ENCODE measurements at regions not wholly inside any gene's neighbourhood (a gene's known extent, or its start where the extent isn't known, plus 50 kb on each side); places are given as distances from the start of the nearest gene placed in this dataset.

DNA sequence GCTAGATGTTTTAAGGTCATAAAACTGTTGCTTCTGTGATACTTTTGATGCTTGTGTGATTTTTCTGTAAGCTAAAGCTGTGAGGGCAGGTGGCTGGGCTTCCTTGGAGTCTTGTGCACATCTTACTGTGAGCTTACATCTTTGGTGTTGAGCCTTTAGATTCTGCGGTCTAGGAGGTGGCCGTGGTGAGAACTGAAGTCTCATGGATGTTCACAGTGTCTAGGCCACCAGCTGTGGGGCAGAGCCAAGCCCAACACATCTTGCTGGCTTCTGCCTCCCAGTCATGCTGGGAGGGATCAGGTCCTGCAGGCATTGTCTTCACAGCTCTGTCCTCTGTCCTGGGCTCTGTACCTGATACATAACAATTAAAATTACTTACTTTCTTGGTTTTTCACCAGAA, 219.7 kb upstream of the HS6ST1 start:
- Mint-ChIP-seq H3K27me3 (peaks cover 2% of the 10 kb centered on the region), H3K4me1 (ENCODE audit: low read depth) (peaks cover 6% of the 10 kb centered on the region), H3K36me3 (ENCODE audit: low read depth) (no peaks in the 10 kb centered on the region), H3K27ac (no peak overlapping the region), H3K4me3 (no peak overlapping the region), H3K9me3 (no peaks in the 10 kb centered on the region)
- DNase-seq = no peak

DNA sequence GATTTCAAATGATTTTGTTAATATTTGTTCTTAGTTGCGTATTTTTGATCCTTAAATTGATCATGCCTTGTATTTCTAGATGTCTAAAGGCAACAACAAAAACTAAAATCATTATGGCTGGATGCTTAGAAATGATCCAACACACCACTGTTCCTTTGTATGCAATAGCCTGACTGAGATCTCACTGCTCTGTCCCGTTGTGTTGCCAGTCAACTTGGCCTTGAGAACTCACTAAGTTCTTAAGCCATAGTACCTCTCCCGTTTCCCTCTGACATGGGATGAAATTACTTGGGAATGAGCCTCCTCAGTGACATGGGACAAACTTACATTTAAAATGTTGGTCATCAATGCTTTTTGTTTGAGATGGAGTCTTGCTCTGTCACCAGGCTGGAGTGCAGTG, 222.0 kb upstream of the HS6ST1 start:
- no peaks in the 10 kb centered on the region for H3K27me3 Mint-ChIP-seq
- no peaks in the 10 kb centered on the region for H3K9me3 Mint-ChIP-seq
- no peak for DNase-seq
- no peak overlapping the region for H3K27ac Mint-ChIP-seq
- H3K4me3 Mint-ChIP-seq = no peak overlapping the region
- H3K36me3 Mint-ChIP-seq (ENCODE audit: low read depth) = no peaks in the 10 kb centered on the region
- peaks cover 6% of the 10 kb centered on the region for H3K4me1 Mint-ChIP-seq (ENCODE audit: low read depth)

DNA sequence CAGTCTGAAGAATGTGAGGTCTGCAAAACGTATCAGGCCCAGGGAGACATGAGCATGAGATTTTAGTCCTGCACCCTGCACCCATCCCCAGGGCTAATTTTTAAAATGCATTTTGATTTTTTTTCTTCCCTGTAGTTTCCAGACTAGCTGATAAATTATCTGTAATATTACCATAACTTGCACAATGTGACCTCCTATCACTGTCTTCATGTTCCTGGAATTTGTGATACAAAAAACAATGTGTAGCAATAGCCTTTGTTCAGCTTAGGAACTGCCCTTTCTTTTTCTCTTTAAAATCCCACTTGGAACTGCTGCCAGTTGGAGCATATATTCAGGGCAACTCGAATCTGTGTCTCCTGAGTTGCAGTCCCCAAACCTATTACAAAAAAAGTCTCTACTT, 222.8 kb upstream of the HS6ST1 start:
- Mint-ChIP-seq H3K27ac (no peak overlapping the region), H3K9me3 (no peaks in the 10 kb centered on the region), H3K4me3 (no peak overlapping the region), H3K36me3 (ENCODE audit: low read depth) (no peaks in the 10 kb centered on the region), H3K4me1 (ENCODE audit: low read depth) (peaks cover 6% of the 10 kb centered on the region), H3K27me3 (no peaks in the 10 kb centered on the region)
- DNase-seq = no peak

DNA sequence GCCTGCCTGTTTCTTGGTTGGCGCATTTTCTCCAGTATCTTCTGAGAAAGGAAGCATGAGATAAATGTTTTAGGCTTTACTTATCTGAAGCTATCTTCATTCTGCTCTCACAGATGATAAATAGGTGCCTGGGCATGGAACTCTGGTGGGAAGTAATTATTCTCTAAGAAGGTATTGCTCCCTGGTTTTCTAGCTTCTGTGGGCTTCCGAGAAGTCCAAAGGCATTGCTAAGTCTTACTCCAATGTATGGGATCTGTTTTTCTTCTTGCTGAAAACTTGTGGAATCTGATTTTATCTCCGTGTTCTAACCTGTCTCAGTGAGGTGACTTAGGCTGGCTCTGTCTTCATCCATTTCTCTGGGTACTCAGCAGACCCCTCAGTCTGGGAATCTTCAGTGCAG, 224.4 kb upstream of the HS6ST1 start:
- no peaks in the 10 kb centered on the region for H3K27me3 Mint-ChIP-seq
- no peaks in the 10 kb centered on the region for H3K9me3 Mint-ChIP-seq
- no peak overlapping the region for H3K4me3 Mint-ChIP-seq
- no peak for DNase-seq
- H3K4me1 Mint-ChIP-seq (ENCODE audit: low read depth) = no peaks in the 10 kb centered on the region
- no peak overlapping the region for H3K27ac Mint-ChIP-seq
- H3K36me3 Mint-ChIP-seq (ENCODE audit: low read depth) = no peaks in the 10 kb centered on the region

DNA sequence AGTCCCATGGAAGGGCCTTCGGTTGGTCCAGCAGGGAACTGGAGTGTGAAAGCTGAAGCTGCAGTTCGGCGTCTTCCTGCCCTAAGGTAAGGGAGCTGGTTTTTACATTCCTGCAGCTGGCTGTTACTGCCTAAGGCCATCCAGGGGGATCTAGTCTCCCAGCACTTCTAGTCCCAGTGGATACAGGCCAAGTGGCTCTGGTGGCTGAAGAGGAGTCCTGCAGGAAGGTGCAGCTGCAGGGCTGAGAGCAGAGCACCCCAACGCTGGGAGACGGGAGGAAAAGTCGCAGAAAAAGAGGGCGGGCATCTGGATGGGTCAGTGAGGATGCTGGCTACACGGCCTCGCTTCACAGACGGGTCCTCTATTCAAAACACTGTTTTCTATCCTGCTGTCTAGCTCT, 225.0 kb upstream of the HS6ST1 start:
- H3K27me3 Mint-ChIP-seq = no peaks in the 10 kb centered on the region
- H3K4me1 Mint-ChIP-seq (ENCODE audit: low read depth) = no peaks in the 10 kb centered on the region
- no peak for DNase-seq
- no peak overlapping the region for H3K27ac Mint-ChIP-seq
- H3K9me3 Mint-ChIP-seq = no peaks in the 10 kb centered on the region
- H3K36me3 Mint-ChIP-seq (ENCODE audit: low read depth) = no peaks in the 10 kb centered on the region
- no peak overlapping the region for H3K4me3 Mint-ChIP-seq

DNA sequence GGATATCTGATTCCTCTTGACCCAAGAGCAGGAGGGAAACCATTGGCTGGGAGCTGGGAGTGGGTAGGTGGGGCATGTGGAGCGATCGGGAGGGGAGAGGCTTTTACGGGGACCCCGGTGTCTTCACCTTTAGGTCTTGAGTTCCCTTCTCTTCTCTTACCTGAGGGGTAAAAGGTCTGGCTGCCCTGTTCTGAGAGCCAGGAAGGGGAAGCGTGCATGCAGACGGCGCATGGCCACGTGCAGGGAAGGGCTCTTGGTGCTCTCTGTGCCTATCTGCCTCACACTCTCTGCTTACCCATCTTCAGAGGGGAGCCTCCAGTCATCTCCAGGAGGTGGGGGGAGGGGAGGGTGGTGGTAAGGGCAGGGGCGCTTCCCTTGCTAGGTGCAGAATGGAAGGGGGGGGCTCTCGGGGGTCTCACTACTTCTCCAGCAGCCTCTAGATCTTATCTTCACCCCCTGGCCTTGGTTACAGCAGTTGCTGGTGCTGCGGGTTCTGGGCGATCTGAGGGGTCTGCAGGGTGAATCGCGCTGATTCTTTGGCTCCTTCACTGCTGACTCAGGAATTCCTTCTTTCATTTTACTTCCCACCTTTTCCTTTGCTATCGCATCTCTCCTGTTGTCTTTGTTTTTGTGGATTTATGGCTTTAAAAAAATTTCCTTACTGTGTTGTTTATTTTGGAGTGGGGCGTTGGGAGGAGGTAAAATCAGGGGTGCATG, 225.8 kb upstream of the HS6ST1 start:
- DNase-seq = no peak
- Mint-ChIP-seq H3K4me1 (ENCODE audit: low read depth) (no peaks in the 10 kb centered on the region), H3K36me3 (ENCODE audit: low read depth) (no peaks in the 10 kb centered on the region), H3K27me3 (no peaks in the 10 kb centered on the region), H3K4me3 (no peak overlapping the region), H3K27ac (no peak overlapping the region), H3K9me3 (no peaks in the 10 kb centered on the region)

DNA sequence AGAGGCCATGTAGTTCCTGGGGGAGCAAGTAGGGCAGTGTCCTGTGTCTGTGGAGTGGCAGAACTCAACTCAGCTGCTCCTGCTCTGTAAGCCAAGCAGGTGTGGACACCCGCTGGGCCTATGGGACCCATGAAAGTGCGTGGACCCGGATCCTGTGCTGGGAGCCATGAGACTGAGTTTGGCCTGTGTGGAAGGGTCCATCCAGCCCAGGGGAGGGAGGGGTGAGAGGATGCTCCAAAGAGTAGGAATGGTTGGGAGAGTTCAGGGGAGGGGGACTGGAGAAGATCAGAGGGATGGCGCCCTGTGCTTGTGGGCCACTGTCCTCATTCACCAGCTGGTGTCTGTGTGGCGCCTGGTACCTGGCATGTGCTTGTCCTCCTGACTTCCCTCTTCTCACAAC, 226.4 kb upstream of the HS6ST1 start:
- H3K27ac Mint-ChIP-seq = no peak overlapping the region
- no peaks in the 10 kb centered on the region for H3K36me3 Mint-ChIP-seq (ENCODE audit: low read depth)
- H3K4me3 Mint-ChIP-seq = no peak overlapping the region
- no peaks in the 10 kb centered on the region for H3K9me3 Mint-ChIP-seq
- DNase-seq = no peak
- no peaks in the 10 kb centered on the region for H3K27me3 Mint-ChIP-seq
- no peaks in the 10 kb centered on the region for H3K4me1 Mint-ChIP-seq (ENCODE audit: low read depth)

DNA sequence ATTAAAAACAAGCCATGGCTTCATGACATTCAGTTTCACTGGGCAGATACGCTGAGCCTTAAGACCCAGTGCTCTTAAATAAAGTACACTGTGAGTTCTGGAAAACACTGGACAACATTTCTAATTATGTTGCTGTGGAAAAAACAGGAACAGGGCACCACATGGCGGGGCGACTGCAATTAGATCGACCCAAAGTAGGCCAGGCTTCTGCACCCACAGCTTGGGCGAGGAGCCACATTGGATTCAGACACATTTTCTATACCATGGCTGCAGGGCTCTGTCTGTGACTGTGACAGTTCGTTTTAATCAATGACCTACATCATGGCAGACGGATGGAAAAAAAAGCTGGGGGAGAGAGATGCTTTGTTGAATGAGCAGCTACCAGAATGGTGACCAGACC, 227.2 kb upstream of the HS6ST1 start:
- Mint-ChIP-seq H3K4me3 (no peak overlapping the region), H3K27ac (no peak overlapping the region), H3K4me1 (ENCODE audit: low read depth) (no peaks in the 10 kb centered on the region), H3K27me3 (no peaks in the 10 kb centered on the region), H3K36me3 (ENCODE audit: low read depth) (no peaks in the 10 kb centered on the region), H3K9me3 (no peaks in the 10 kb centered on the region)
- no peak for DNase-seq

DNA sequence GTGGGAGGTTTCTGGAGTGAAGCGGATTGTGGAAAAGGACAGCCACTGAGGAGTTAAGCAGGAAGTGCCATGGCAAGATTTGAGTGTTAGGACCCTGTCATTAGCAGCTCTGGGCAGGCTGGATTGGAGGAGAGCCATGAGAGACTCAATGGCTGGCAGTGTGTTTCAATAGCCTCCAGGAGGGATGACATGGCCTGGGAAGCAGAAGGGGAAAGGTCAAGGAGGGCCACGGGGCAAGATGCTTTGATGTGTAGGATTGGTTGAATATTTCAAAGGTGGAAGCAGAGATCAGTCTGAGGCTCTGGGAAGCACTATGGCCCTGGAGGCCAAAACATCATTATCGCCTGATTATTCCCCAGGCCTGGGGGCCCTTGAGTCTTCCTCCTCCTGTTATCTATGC, 229.0 kb upstream of the HS6ST1 start:
- Mint-ChIP-seq H3K27me3 (no peaks in the 10 kb centered on the region), H3K27ac (no peak overlapping the region)

DNA sequence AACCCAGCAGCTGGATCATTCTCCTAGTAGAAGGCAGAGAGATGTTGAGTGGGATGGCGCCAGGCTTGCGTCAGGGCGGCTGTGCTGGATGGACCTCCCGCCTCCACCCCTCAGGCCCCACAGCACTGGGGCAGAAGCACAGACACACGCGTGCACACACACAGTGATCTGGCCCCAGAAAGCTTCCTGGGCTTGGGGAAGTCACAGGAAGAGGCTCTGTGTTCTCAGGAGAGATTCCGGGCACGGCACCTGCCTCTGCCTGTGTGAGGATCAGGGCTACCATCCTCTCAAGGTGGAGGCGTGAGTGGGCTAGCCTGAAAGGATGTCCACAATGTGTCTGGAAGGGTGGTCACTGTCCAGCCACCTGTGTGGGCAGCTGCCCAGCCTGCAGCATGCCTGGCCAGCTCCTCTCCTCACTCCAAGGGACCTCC, 229.8 kb upstream of the HS6ST1 start:
- Mint-ChIP-seq H3K36me3 (ENCODE audit: low read depth) (no peaks in the 10 kb centered on the region), H3K27ac (no peak overlapping the region), H3K4me3 (no peak overlapping the region), H3K9me3 (no peaks in the 10 kb centered on the region), H3K27me3 (no peaks in the 10 kb centered on the region), H3K4me1 (ENCODE audit: low read depth) (no peaks in the 10 kb centered on the region)
- DNase-seq = no peak

More for the DNA sequence above, 229.0 kb upstream of the HS6ST1 start:
- no peak for DNase-seq
- H3K4me1 Mint-ChIP-seq (ENCODE audit: low read depth) = no peaks in the 10 kb centered on the region
- no peak overlapping the region for H3K4me3 Mint-ChIP-seq
- no peaks in the 10 kb centered on the region for H3K36me3 Mint-ChIP-seq (ENCODE audit: low read depth)
- H3K9me3 Mint-ChIP-seq = no peaks in the 10 kb centered on the region

DNA sequence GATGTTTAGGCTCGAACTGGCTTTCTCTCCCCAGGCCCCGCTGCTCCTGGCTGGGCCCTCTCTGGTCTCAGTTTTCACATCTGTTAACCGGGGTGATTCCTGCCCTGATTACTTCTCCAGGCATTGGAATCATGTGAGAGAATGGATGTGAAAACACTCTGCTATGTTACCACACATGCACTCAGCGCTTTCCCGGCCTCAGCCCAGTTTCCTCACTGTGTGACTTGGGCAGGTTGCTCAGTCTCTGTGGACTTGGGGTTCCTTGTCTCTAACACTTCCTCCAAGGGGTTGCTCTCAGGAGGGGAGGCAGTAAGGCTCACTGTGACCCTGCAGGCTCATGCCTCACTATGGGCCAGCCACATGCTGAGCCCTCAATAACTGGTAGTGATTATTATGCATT, 230.4 kb upstream of the HS6ST1 start:
- Mint-ChIP-seq H3K27me3 (no peaks in the 10 kb centered on the region), H3K4me3 (no peak overlapping the region), H3K36me3 (ENCODE audit: low read depth) (no peaks in the 10 kb centered on the region), H3K4me1 (ENCODE audit: low read depth) (no peaks in the 10 kb centered on the region), H3K27ac (no peak overlapping the region), H3K9me3 (no peaks in the 10 kb centered on the region)
- DNase-seq = no peak

DNA sequence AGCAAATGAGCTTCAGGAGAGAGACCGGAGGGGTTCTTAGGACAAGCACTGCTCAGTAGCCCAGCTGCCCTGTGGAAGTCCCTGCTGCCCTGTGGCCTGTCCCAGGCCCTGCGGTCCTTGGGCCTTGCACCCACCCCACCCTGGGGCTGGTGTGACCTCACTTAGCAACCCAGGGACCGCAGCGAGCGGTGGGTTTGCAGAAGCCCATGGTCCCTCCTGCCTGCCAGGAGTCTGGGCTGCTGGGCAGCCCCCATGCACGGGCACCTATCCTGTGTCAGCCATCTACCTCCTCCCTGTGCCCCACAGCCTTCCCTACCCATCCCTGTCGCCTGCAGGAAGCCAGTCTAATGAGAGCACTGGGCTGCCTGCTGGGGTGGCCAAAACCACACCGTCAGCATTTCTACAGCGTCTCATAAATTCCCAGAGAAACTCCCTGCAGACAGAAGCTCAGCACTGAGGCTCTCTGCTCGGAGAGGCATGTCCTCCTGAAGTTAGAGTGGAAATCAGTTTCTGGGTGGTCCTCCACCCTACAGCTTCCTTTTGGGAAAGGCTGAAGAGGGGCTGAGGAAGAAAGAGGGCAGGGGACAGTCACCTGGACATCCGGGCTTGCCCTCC, 231.1 kb upstream of the HS6ST1 start:
- no peaks in the 10 kb centered on the region for H3K36me3 Mint-ChIP-seq (ENCODE audit: low read depth)
- H3K4me1 Mint-ChIP-seq (ENCODE audit: low read depth) = no peaks in the 10 kb centered on the region
- DNase-seq = no peak
- H3K27ac Mint-ChIP-seq = no peak overlapping the region
- H3K9me3 Mint-ChIP-seq = no peaks in the 10 kb centered on the region
- no peaks in the 10 kb centered on the region for H3K27me3 Mint-ChIP-seq
- no peak overlapping the region for H3K4me3 Mint-ChIP-seq

DNA sequence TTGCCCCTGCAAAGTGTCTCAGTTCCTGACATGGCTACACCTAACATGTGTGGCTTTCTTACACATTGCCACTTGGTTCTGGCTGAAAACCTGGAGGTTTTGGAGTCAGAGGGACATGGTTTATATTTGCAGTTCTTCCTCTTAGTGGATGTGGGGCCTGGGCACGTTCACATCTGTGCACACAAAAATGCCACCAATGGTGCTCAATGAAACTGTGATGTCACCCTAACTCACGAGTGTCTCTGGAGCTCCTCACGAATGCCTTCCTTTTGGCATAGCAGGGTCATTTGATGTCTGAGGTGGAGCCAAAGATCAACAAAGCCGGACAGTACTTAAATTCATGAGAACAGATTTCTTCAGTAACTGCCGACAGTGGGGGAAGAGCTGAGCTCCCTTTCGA, 231.7 kb upstream of the HS6ST1 start:
- no peak overlapping the region for H3K27ac Mint-ChIP-seq
- H3K27me3 Mint-ChIP-seq = no peaks in the 10 kb centered on the region
- H3K4me3 Mint-ChIP-seq = no peak overlapping the region
- no peaks in the 10 kb centered on the region for H3K4me1 Mint-ChIP-seq (ENCODE audit: low read depth)
- DNase-seq = no peak
- no peaks in the 10 kb centered on the region for H3K9me3 Mint-ChIP-seq
- no peaks in the 10 kb centered on the region for H3K36me3 Mint-ChIP-seq (ENCODE audit: low read depth)

DNA sequence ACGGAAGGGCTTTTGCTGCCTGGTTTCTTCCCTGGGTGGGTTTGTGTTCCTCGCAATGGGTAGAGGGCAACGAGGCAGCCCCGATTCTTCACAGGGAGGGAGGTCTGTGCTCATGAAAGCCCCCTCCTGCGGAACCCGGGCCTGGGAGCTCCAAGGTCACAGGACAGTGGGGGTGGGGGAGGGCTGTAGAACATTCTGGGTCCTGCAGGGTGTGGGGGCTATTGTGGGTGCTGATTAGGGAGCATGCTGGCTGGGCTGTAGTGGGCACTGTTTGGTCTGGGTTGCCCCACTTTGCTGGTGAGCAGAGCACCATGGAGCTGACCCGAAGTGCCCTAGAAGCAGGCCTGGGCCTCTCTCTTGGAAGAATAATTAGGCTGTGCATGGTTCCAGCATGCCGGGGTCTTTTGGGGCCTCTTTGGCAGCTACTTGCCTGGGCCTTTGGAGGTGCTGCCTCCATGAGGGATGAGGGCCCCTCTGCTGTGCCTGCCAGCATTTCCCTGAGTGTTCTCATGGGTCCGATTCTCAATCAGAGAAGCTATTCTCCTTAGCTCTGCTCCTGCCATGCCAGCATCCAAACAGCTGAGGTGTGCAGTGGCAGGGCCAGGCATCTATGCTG, 232.2 kb upstream of the HS6ST1 start:
- no peaks in the 10 kb centered on the region for H3K36me3 Mint-ChIP-seq (ENCODE audit: low read depth)
- H3K4me3 Mint-ChIP-seq = no peak overlapping the region
- no peaks in the 10 kb centered on the region for H3K27me3 Mint-ChIP-seq
- H3K27ac Mint-ChIP-seq = no peak overlapping the region
- no peaks in the 10 kb centered on the region for H3K9me3 Mint-ChIP-seq
- DNase-seq = no peak
- H3K4me1 Mint-ChIP-seq (ENCODE audit: low read depth) = no peaks in the 10 kb centered on the region

DNA sequence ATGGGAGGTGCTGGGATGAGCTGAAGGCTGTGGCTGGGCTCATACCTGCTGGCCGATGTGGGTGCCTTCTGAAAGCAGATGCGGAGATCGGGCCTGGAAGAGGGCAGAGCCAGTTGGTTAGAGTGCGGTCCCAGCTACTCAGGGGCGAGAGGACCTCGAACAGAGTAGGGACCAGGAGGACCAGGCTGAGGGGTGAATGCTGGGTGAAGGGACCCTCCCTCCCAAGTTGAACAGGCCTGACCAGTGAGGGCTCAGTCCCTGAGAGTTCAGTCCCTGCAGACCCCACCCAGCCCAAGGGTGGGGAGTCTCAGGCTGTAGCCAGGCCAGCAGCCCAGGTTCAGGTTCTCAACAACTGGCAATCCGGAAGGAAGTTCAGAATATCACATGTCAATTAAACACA, 232.8 kb upstream of the HS6ST1 start:
- H3K4me1 Mint-ChIP-seq (ENCODE audit: low read depth) = no peaks in the 10 kb centered on the region
- no peaks in the 10 kb centered on the region for H3K27me3 Mint-ChIP-seq
- H3K27ac Mint-ChIP-seq = no peak overlapping the region
- DNase-seq = no peak
- H3K9me3 Mint-ChIP-seq = no peaks in the 10 kb centered on the region
- H3K36me3 Mint-ChIP-seq (ENCODE audit: low read depth) = no peaks in the 10 kb centered on the region
- H3K4me3 Mint-ChIP-seq = no peak overlapping the region
